ENCODE measurements at regions not wholly inside any gene's neighbourhood (a gene's known extent, or its start where the extent isn't known, plus 50 kb on each side); places are given as distances from the start of the nearest gene placed in this dataset.
"Not testable (repeated sequence)": the region's sequence is repeated elsewhere in the genome, so short reads cannot be mapped to it uniquely, and the experiment has no call there.

DNA sequence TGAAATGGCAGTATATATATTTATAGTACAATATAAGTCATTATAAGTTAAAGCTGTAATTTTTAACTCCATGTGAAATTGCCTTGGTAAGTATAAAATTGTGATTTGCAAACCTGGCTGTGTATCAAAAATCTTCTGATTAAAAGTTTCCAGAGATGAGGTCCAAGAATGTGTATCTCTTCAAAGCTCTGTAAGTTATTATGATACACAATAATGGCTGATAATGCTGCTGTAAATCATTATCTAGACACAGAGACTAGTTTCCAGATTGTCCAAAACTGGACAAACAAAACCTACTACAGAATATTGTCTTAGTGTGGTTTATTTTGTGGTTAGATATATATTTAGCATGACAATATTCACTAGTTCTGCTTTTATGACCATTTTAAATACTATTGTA is 514.8 kb downstream of the SLC6A15 start:
- TF ChIP-seq, protein P1, sequence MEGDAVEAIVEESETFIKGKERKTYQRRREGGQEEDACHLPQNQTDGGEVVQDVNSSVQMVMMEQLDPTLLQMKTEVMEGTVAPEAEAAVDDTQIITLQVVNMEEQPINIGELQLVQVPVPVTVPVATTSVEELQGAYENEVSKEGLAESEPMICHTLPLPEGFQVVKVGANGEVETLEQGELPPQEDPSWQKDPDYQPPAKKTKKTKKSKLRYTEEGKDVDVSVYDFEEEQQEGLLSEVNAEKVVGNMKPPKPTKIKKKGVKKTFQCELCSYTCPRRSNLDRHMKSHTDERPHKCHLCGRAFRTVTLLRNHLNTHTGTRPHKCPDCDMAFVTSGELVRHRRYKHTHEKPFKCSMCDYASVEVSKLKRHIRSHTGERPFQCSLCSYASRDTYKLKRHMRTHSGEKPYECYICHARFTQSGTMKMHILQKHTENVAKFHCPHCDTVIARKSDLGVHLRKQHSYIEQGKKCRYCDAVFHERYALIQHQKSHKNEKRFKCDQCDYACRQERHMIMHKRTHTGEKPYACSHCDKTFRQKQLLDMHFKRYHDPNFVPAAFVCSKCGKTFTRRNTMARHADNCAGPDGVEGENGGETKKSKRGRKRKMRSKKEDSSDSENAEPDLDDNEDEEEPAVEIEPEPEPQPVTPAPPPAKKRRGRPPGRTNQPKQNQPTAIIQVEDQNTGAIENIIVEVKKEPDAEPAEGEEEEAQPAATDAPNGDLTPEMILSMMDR (IDR thresholded peaks at IDR 0.05): no peak
- H3K9ac ChIP-seq (ENCODE audit: insufficient read depth, low read length, poor library complexity, severe bottlenecking): no peak overlapping the region
- no peak overlapping the region for H2AFZ ChIP-seq (ENCODE audit: insufficient read depth, low read depth, low read length, poor library complexity, severe bottlenecking)
- H4K20me1 ChIP-seq (ENCODE audit: insufficient read depth, low read length): no peaks in the 10 kb centered on the region
- DNase-seq: no peak
- H3K4me1 ChIP-seq (ENCODE audit: control insufficient read depth in 1 of 2, insufficient read depth in 2 of 2, low read length in 2 of 2): no peaks in the 10 kb centered on the region
- Mint-ChIP-seq H3K27me3 (ENCODE audit: low read depth in 3 of 3) (no peaks in the 10 kb centered on the region), H3K9me3 (peaks cover 0 to 3% (median 0%) of the 10 kb centered on the region in 7 donors), H3K36me3 (no peaks in the 10 kb centered on the region), H3K4me1 (no peaks in the 10 kb centered on the region), H3K27ac (no peak overlapping the region), H3K4me3 (no peak overlapping the region)
- no peaks in the 10 kb centered on the region for H3K27me3 ChIP-seq (ENCODE audit: control insufficient read depth in 2 of 2, insufficient read depth in 2 of 2, low read length in 2 of 2)
- H3K4me3 ChIP-seq (replicated peaks in 1 of 3; ENCODE audit: low read depth in 2 of 3, low read length in 3 of 3): no peak overlapping the region
- intact Hi-C loops (cut with micrococcal nuclease): no loop called here
- H3K9me3 ChIP-seq (replicated peaks in 1 of 2; ENCODE audit: control insufficient read depth in 1 of 2, insufficient read depth in 1 of 2, low read length in 2 of 2): no peaks in the 10 kb centered on the region
- no peak overlapping the region for H3K27ac ChIP-seq (ENCODE audit: low read depth in 1 of 2, low read length in 2 of 2)
- no peaks in the 10 kb centered on the region for H3K36me3 ChIP-seq (replicated peaks in 1 of 2; ENCODE audit: control insufficient read depth in 1 of 2, insufficient read depth in 2 of 2, low read length in 2 of 2)
- H3K79me2 ChIP-seq (ENCODE audit: insufficient read depth, low read length): no peaks in the 10 kb centered on the region
- no peak overlapping the region for H3K4me2 ChIP-seq (replicated peaks; ENCODE audit: extremely low read depth, low read length, poor library complexity, severe bottlenecking)

DNA sequence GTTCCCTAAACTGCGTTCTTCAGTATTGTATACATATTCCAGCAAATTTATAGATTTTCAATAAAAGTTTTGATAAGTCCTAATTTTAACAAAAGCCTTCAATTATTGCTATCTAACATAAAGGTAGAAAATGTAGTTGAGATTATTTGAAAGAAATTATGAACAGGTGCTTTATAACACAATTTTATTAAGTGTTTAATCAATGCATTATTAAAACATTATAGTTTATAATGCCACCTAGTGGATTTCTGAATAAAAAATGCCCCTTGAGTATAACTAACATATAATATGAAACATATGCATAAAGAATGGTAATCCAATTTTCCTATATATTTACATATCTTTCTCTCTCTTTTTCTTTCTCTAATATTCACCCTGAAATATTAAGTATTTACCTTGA is 515.3 kb downstream of the SLC6A15 start:
- Mint-ChIP-seq H3K27me3 (ENCODE audit: low read depth in 3 of 3) (no peaks in the 10 kb centered on the region), H3K9me3 (peaks cover 0 to 3% (median 0%) of the 10 kb centered on the region in 7 donors), H3K27ac (no peak overlapping the region), H3K4me3 (no peak overlapping the region), H3K4me1 (no peaks in the 10 kb centered on the region), H3K36me3 (no peaks in the 10 kb centered on the region)
- Histone ChIP-seq H3K9me3 (replicated peaks in 1 of 2; ENCODE audit: control insufficient read depth in 1 of 2, insufficient read depth in 1 of 2, low read length in 2 of 2) (no peaks in the 10 kb centered on the region), H3K4me1 (ENCODE audit: control insufficient read depth in 1 of 2, insufficient read depth in 2 of 2, low read length in 2 of 2) (no peaks in the 10 kb centered on the region), H3K9ac (ENCODE audit: insufficient read depth, low read length, poor library complexity, severe bottlenecking) (no peak overlapping the region), H3K27me3 (ENCODE audit: control insufficient read depth in 2 of 2, insufficient read depth in 2 of 2, low read length in 2 of 2) (no peaks in the 10 kb centered on the region), H2AFZ (ENCODE audit: insufficient read depth, low read depth, low read length, poor library complexity, severe bottlenecking) (no peak overlapping the region), H4K20me1 (ENCODE audit: insufficient read depth, low read length) (no peaks in the 10 kb centered on the region), H3K79me2 (ENCODE audit: insufficient read depth, low read length) (no peaks in the 10 kb centered on the region), H3K27ac (ENCODE audit: low read depth in 1 of 2, low read length in 2 of 2) (no peak overlapping the region), H3K4me2 (replicated peaks; ENCODE audit: extremely low read depth, low read length, poor library complexity, severe bottlenecking) (no peak overlapping the region), H3K4me3 (replicated peaks in 1 of 3; ENCODE audit: low read depth in 2 of 3, low read length in 3 of 3) (no peak overlapping the region), H3K36me3 (replicated peaks in 1 of 2; ENCODE audit: control insufficient read depth in 1 of 2, insufficient read depth in 2 of 2, low read length in 2 of 2) (no peaks in the 10 kb centered on the region)
- no peak for DNase-seq
- intact Hi-C loops (cut with micrococcal nuclease): no loop called here
- TF ChIP-seq, protein P1 (IDR thresholded peaks at IDR 0.05): no peak
- WGBS (ENCODE audit: insufficient coverage): no CpG with 5 or more reads among the region's 1 CpG

DNA sequence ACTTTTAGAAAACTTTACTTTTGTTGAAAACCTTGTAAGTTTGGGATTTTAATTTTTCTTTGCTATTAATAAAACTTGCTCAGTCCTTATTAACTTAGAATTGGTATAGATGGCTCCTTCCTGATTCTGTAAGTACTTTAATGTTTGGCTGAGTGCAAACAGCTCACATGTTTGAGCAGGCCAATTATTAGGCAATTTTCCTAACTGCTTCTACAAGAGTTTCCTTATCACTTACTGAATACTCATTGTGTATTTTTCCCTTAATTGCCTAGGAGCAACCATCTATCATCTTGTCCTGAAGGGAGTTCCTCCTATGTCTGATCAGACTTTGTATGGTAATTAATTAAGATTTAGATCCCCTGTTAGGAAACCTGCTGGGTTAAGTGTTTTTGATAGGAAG is 521.4 kb downstream of the SLC6A15 start:
- DNase-seq; H3K9ac ChIP-seq (ENCODE audit: insufficient read depth, low read length, poor library complexity, severe bottlenecking); H3K4me2 ChIP-seq (replicated peaks; ENCODE audit: extremely low read depth, low read length, poor library complexity, severe bottlenecking); H3K9me3 ChIP-seq (replicated peaks in 1 of 2; ENCODE audit: control insufficient read depth in 1 of 2, insufficient read depth in 1 of 2, low read length in 2 of 2); H3K4me3 ChIP-seq (replicated peaks in 1 of 3; ENCODE audit: low read depth in 2 of 3, low read length in 3 of 3); H3K27ac ChIP-seq (ENCODE audit: low read depth in 1 of 2, low read length in 2 of 2); H3K4me1 ChIP-seq (ENCODE audit: control insufficient read depth in 1 of 2, insufficient read depth in 2 of 2, low read length in 2 of 2); H3K36me3 ChIP-seq (replicated peaks in 1 of 2; ENCODE audit: control insufficient read depth in 1 of 2, insufficient read depth in 2 of 2, low read length in 2 of 2); H3K79me2 ChIP-seq (ENCODE audit: insufficient read depth, low read length); H3K4me1 Mint-ChIP-seq; H3K4me3 Mint-ChIP-seq; H3K27ac Mint-ChIP-seq; H2AFZ ChIP-seq (ENCODE audit: insufficient read depth, low read depth, low read length, poor library complexity, severe bottlenecking); H3K27me3 ChIP-seq (ENCODE audit: control insufficient read depth in 2 of 2, insufficient read depth in 2 of 2, low read length in 2 of 2); H4K20me1 ChIP-seq (ENCODE audit: insufficient read depth, low read length); H3K27me3 Mint-ChIP-seq (ENCODE audit: low read depth in 3 of 3); intact Hi-C loops (cut with micrococcal nuclease); H3K36me3 Mint-ChIP-seq: not testable (repeated sequence)
- H3K9me3 Mint-ChIP-seq: peaks cover 1 to 11% (median 6%) of the 10 kb centered on the region in 7 donors

Measured in CD14-positive monocyte (primary cell).